ENCODE measurements at regions not wholly inside any gene's neighbourhood (a gene's known extent, or its start where the extent isn't known, plus 50 kb on each side); places are given as distances from the start of the nearest gene placed in this dataset.

GRCh38 chr11:13206086-13206640, 71.4 kb upstream of the BMAL1 start:
- no peak for ATAC-seq
- TF ChIP-seq CTCF (IDR thresholded peaks at IDR 0.05 in 4 of 5, conservative IDR thresholded peaks at IDR 0.05 in 1 of 5) (no peak), POLR2A (IDR thresholded peaks at IDR 0.05) (no peak)
- no peaks in the 10 kb centered on the region for H3K9me3 ChIP-seq
- H3K4me1 ChIP-seq = no peaks in the 10 kb centered on the region
- intact Hi-C loops (cut with DNase I; ENCODE audit: low total_unique reads) = no loop called here
- no peak for DNase-seq
- in situ Hi-C loops (cut with MboI; ENCODE audit: low sequenced_read_pairs in 4 of 4) = loop anchor here in 1 of 4 donors (5.0 kb wide), 1 partner anchor 136 kb away; no protein-coding TSS in a partner anchor
- no peaks in the 10 kb centered on the region for H3K27me3 ChIP-seq
- H3K27ac ChIP-seq = no peak overlapping the region
- no peaks in the 10 kb centered on the region for H3K36me3 ChIP-seq
- H3K4me3 ChIP-seq = no peak overlapping the region

GRCh38 chr11:13207270-13207664, 70.3 kb upstream of the BMAL1 start:
- H3K4me1 ChIP-seq = no peaks in the 10 kb centered on the region
- in situ Hi-C loops (cut with MboI; ENCODE audit: low sequenced_read_pairs in 4 of 4) (loop anchor here in 1 of 4 donors (5.0 kb wide), 1 partner anchor 135 kb away; no protein-coding TSS in a partner anchor), intact Hi-C loops (cut with DNase I; ENCODE audit: low total_unique reads) (no loop called here)
- no peaks in the 10 kb centered on the region for H3K36me3 ChIP-seq
- DNase-seq (no peak), ATAC-seq (no peak)
- H3K9me3 ChIP-seq = no peaks in the 10 kb centered on the region
- peak overlapping the region in 1 of 4 donors; percentile 39 for H3K4me3 ChIP-seq
- TF ChIP-seq CTCF (IDR thresholded peaks at IDR 0.05 in 4 of 5, conservative IDR thresholded peaks at IDR 0.05 in 1 of 5) (no peak), POLR2A (IDR thresholded peaks at IDR 0.05) (no peak)
- no peaks in the 10 kb centered on the region for H3K27me3 ChIP-seq
- H3K27ac ChIP-seq = no peak overlapping the region

- Histone ChIP-seq H3K4me1 (no peaks in the 10 kb centered on the region), H3K36me3 (no peaks in the 10 kb centered on the region), H3K9me3 (no peaks in the 10 kb centered on the region), H3K27ac (peak overlapping the region in 1 of 4 donors; percentile 47), H3K4me3 (peak overlapping the region; percentile 31 to 42 (median 40)), H3K27me3 (no peaks in the 10 kb centered on the region)
- DNase-seq (no peak), ATAC-seq (peak; percentile 42 to 55)
- intact Hi-C loops (cut with DNase I; ENCODE audit: low total_unique reads) (loop anchor here (2.0 kb wide), 1 partner anchor 137 kb away; no protein-coding TSS in a partner anchor), in situ Hi-C loops (cut with MboI; ENCODE audit: low sequenced_read_pairs in 4 of 4) (loop anchor here in 1 of 4 donors (5.0 kb wide), 1 partner anchor 134 kb away; no protein-coding TSS in a partner anchor)
- no peak for TF ChIP-seq CTCF (IDR thresholded peaks at IDR 0.05 in 4 of 5, conservative IDR thresholded peaks at IDR 0.05 in 1 of 5)
- no peak for TF ChIP-seq POLR2A (IDR thresholded peaks at IDR 0.05)
Observed at GRCh38 chr11:13207665-13208594, 69.7 kb upstream of the BMAL1 start.

- ATAC-seq (no peak), DNase-seq (no peak)
- H3K27ac ChIP-seq = no peak overlapping the region
- in situ Hi-C loops (cut with MboI; ENCODE audit: low sequenced_read_pairs in 4 of 4) = loop anchor here in 1 of 4 donors (5.0 kb wide), 1 partner anchor 133 kb away; no protein-coding TSS in a partner anchor
- no peak for TF ChIP-seq CTCF (IDR thresholded peaks at IDR 0.05 in 4 of 5, conservative IDR thresholded peaks at IDR 0.05 in 1 of 5)
- no peak for TF ChIP-seq POLR2A (IDR thresholded peaks at IDR 0.05)
- no peaks in the 10 kb centered on the region for H3K36me3 ChIP-seq
- no peaks in the 10 kb centered on the region for H3K4me1 ChIP-seq
- no peak overlapping the region for H3K4me3 ChIP-seq
- intact Hi-C loops (cut with DNase I; ENCODE audit: low total_unique reads) = loop anchor here (2.0 kb wide), 1 partner anchor 136 kb away; no protein-coding TSS in a partner anchor
- no peaks in the 10 kb centered on the region for H3K9me3 ChIP-seq
- no peaks in the 10 kb centered on the region for H3K27me3 ChIP-seq
Observed at GRCh38 chr11:13208921-13209320, 68.7 kb upstream of the BMAL1 start.
